HTR-8/SVneo (cell line): ENCODE measurements at regions not wholly inside any gene's neighbourhood (a gene's known extent, or its start where the extent isn't known, plus 50 kb on each side); places are given as distances from the start of the nearest gene placed in this dataset.
A peak's percentile ranks its signal among the peaks of the same experiment; 100 is the strongest.
"Not testable (repeated sequence)": the region's sequence is repeated elsewhere in the genome, so short reads cannot be mapped to it uniquely, and the experiment has no call there.

Experiments
- DNase-seq: peaks from one replicate; pipeline ENCODE4 v3.0.0; 2011; ENCODE audit warnings: low spot score, mixed read lengths; ENCODE audit not compliant: insufficient read length
- FAIRE-seq: peaks from 2 replicates; lab custom pipeline; 2011; peaks lifted over from hg19 to GRCh38; lab: Jason Lieb, UNC

DNA sequence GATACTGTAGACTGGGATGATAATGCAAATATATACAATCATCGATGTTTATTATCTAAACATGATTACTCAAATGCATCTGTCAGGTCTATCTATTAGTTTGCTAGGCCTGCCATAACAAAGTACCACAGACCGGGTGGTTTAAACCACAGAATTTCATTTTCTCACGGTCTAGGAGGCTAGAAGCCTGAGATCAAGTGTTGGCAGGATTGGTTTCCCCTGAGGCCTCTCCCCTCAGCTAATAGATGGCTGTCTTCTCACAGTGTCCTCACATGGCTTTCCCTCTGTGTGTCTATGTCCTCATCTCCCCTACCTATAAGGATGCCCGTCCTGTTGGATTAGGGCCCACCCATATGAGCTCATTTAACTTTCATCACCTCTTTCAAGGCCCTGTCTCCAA is 512.6 kb upstream of the SLC35B3 start:
- FAIRE-seq (no peak), DNase-seq (no peak)

- DNase-seq = peak; percentile 4
- no peak for FAIRE-seq
These were observed 509.2 kb upstream of the SLC35B3 start for GRCh38 chr6:8944548-8944947.

DNA sequence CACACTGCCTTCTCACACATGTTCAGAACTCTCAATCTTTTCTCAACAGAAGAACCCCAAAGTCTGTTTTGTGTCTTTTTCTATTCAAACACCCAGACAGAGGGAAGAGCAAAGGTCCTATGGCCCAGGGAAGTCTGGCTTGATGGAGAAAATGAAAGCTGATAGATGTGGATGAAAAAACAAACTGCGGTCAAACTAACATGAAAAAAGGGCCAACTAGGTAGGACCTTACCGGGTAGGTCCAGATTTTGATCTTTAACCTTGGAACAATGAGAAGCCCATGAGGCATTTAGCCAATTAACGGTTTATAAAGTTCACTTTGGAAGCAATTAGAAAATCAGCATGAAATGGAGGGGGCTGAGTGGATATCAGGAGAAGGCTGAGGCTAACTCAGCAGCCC is 507.7 kb upstream of the SLC35B3 start:
- FAIRE-seq = no peak

GRCh38 chr6:8941577-8941976 is 506.2 kb upstream of the SLC35B3 start:
- FAIRE-seq = no peak
- DNase-seq = no peak

More for the DNA sequence above, 507.7 kb upstream of the SLC35B3 start:
- DNase-seq = no peak

DNA sequence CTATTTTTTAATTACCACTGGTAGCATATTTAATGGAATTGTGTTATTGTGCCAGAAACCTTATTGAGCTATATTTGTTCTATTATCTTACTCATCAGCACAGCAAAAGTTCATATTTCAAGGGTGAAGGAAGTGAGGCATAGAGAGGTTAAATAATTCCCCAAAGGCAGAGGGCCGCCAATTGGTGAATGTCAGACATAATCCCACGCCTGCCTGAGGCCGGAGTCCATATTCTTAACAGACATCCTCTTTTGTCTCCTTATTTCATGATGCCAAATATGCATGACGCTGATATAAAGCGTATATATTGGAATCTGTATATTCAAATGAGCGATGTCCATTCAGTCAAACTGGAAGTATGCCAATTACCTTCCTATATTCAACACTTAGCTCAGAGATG is 505.0 kb upstream of the SLC35B3 start:
- FAIRE-seq (no peak), DNase-seq (no peak)

- FAIRE-seq (no peak), DNase-seq (peak; percentile 6)
These were observed 504.3 kb upstream of the SLC35B3 start for GRCh38 chr6:8939615-8940014.

DNA sequence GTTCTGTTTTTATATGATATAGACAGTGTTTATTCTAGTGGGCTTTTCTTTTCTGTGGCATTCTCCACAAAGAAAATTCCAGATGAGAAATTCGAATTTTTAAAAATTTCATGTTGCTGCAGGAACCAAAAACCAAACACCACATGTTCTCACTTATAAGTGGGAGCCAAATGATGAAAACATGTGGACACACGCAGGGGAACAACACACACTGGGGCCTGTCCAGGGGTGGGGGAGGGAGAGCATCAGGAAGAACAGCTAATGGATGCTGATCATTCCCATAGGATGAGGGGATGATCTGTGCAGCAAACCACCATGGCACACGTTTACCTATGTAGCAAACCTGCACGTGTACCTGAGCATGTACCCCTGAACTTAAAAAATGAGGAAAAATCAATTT is 499.0 kb upstream of the SLC35B3 start:
- DNase-seq (no peak), FAIRE-seq (no peak)

DNA sequence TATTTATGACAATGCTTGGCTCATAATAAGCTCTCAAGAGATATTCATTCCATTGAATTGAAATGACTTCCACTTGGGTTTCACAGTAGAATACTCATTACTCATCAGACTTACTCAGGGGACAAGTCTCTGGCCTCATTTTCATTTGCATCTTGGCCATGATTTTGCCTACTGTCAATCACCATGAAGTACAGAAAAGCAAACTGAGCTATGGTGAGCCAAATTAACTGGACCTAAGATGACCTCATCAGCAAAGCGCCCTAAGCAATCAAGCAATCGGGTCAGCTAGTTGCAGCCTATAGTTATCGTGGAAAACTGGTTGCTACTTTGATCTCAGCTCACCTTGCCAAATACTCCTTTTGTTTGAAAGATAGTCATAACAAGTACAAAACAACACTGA is 494.7 kb upstream of the SLC35B3 start:
- FAIRE-seq = no peak
- no peak for DNase-seq

DNA sequence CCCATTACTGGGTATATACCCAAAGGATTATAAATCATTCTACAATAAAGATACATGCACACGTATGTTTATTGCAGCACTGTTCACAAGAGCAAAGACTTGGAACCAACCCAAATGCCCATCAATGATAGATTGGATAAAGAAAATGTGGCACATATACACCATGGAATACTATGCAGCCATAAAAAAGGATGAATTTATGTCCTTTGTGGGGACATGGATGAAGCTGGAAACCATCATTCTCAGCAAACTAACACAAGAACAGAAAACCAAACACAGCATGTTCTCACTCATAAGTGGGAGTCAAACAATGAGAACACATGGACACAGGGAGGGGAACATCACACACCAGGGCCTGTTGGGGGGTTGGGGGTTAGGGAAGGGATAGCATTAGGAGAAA is 484.9 kb upstream of the SLC35B3 start:
- not testable (repeated sequence) for FAIRE-seq, DNase-seq

GRCh38 chr6:8918196-8918595 is 482.9 kb upstream of the SLC35B3 start:
- DNase-seq (no peak), FAIRE-seq (no peak)

- no peak for FAIRE-seq
- no peak for DNase-seq
These were observed 479.4 kb upstream of the SLC35B3 start for GRCh38 chr6:8914700-8915099.

DNA sequence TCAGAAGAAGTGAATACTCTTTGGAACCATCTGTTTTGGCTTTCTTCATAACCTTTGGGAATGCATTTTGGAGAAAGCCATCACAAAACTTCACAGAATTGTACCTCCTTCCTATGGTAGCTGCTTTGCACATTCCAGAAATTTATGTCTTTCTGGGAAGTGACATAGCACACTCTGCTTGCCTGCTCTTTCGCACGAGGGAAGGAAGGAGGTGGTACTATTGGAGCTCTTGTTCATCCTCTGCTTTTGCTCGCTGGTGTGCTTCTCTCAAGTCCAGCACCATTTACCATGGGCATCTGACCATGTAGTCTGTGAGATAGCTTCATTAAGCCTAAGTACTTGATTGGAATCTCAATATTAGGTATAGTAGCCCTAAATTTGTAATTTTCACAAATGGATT is 473.3 kb upstream of the SLC35B3 start:
- DNase-seq = no peak
- FAIRE-seq = no peak

DNA sequence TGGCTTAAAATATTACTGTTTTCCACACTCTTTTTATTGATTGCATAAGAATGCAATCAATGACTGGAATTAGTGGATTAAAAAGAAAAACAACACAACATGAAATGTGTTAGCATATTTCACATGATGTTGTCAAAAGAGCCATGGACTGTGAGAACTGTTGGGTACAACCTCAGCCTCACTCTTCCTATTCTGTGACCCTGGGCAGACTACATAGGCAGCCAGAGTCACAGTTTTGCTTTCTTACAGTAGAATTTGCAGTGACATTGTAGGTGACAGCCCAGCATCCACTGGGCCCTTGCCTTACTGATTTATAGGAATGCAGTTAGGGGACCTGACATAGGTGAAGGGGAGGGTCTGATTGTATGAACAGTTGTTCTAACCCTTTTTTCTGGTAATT is 471.4 kb upstream of the SLC35B3 start:
- no peak for FAIRE-seq

GRCh38 chr6:8905757-8906156 is 470.4 kb upstream of the SLC35B3 start:
- DNase-seq (no peak), FAIRE-seq (no peak)

More for the DNA sequence above, 471.4 kb upstream of the SLC35B3 start:
- no peak for DNase-seq

- FAIRE-seq = no peak
- no peak for DNase-seq
These were observed 469.4 kb upstream of the SLC35B3 start for GRCh38 chr6:8904754-8905153.

DNA sequence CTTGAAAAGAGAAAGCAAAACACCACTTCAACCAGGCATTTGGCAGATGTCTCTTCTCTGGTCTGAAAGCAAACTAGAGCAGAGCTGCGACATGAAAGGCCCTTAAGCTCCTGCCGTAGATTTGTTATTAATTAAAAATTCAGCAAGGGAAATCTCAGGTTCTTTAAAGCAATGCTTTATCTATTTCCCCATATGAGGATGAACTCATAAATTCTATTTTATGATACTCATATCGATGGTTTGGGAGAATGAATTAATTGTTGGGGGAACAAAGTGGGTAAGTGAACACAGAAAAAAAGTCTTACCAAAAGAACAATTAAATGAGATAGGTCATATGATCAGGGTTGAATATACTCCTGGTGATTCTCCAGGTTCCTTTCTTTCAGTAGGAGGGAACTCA is 464.7 kb upstream of the SLC35B3 start:
- FAIRE-seq = no peak
- DNase-seq = no peak

- FAIRE-seq = no peak
- no peak for DNase-seq
These were observed 454.2 kb upstream of the SLC35B3 start for GRCh38 chr6:8889514-8889913.

DNA sequence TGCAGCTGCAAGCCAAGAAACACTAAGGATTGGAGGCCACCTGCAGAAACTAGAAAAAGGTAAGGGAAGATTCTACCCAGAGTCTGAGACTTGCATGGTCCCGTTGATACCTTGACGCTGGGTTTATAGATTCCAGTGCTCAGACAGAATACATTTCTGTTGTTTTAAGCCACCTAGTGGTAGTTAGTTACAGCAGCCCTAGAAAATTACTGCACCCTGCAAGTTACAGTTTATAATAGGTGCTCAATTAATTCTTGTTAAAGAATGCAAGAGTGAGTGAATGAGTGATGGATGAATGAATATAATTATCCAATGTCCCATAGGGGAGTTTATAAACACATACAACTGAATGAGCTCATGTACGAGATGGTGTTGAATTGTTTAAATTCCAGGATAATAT is 453.1 kb upstream of the SLC35B3 start:
- no peak for DNase-seq
- no peak for FAIRE-seq

DNA sequence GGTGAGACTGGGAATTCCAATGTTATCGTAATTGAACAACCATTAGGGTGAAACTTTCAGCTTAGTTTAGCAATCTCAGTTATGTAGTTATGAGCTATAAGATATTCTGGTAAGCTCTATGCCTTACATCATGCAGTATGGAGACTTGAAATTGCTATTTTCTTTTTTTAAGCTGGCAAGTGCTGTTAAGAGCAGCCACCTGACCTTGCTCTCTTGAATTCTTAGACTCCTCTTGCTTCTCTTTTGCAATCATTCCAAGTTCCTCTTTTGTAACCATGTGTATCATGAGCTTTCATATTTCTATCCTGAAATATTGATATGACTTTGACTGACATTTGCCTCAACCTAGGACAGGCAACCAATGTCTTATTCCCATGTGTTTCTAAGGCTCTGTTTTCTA is 446.3 kb upstream of the SLC35B3 start:
- DNase-seq (no peak), FAIRE-seq (no peak)

DNA sequence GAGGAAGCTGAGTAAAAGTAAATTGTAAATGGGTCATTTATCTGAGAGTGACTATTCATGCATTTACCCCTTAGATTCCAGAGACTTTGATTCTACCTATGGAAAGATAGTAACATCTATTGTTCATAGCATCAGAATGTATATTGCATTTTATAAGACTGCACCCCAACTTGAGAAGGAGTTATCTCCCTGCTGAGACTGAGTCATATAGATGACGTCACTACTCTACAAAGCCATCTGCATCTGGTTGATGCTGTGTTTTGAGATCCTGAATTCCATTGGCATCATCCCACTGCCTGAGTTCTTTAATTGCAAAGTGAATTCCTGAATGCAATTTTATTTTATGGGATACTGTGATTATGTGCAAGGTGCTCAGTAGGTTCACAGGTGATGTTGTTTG is 444.0 kb upstream of the SLC35B3 start:
- FAIRE-seq (no peak), DNase-seq (no peak)

DNA sequence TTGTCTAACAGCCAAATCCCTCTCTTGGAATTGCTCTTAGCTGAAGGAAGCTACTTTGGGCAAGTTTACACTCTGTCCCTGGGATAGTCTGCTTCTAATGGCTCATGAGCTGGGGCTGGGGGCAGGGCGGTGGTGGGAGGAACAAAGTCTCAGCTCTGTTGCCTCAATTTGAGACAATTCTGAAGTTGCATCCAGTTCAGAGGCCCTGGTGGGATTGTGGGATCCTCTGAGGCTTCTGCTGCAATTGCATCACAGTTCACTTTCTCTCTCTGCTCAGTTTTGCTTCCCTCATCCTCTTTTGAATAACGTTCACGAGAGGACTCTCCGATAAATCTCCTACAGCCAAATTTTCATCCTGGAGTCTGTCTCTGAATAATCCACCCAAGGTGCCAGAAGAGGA is 440.6 kb upstream of the SLC35B3 start:
- no peak for DNase-seq
- FAIRE-seq = no peak

- DNase-seq = no peak
- FAIRE-seq = no peak
These were observed 437.2 kb upstream of the SLC35B3 start for GRCh38 chr6:8872589-8872988.

DNA sequence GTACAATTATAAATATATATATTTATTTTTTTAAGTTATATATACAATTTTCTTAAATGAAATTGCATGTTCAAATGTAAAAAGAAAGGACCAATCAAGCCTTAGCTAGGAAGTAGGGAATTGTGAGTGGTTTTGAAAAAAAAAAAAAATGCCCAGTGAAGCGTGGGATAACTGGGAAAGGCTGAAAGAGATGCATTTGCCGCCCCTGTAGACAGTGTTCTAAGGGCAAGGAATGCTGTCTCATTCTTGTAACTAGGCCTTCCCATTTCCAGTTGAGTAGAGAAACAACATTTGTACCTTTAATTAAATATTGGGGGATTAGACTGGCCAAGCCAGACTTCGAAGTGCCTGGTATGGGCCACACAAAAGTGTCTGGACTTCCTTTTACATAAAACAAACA is 430.1 kb upstream of the SLC35B3 start:
- FAIRE-seq = no peak
- no peak for DNase-seq
